Epidermal melanocyte (primary cell): ENCODE measurements at regions not wholly inside any gene's neighbourhood (a gene's known extent, or its start where the extent isn't known, plus 50 kb on each side); places are given as distances from the start of the nearest gene placed in this dataset.
"Not testable (repeated sequence)": the region's sequence is repeated elsewhere in the genome, so short reads cannot be mapped to it uniquely, and the experiment has no call there.

ENCODE experiments used
- DNase-seq: peaks from one replicate; pipeline ENCODE4 v3.0.0; 2011; ENCODE audit warnings: low spot score; ENCODE audit not compliant: insufficient read length

DNA sequence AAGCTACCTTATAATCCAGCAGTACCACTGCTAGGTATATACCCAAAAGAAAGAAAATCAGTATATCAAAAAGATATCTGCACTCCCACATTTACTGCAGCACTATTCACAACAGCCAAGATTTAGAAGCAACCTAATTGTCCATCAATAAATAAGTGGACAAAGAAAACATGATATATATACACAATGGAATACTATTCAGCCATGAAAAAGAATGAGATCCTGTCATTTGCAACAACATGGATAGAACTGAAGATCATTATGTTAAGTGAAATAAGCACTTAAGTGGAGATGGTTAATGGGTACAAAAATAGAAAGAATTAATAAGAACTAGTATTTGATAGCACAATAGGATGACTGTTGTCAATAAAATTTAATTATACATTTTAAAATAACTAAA lies 90.7 kb upstream of the PKN2 start:
- no peak for DNase-seq

DNA sequence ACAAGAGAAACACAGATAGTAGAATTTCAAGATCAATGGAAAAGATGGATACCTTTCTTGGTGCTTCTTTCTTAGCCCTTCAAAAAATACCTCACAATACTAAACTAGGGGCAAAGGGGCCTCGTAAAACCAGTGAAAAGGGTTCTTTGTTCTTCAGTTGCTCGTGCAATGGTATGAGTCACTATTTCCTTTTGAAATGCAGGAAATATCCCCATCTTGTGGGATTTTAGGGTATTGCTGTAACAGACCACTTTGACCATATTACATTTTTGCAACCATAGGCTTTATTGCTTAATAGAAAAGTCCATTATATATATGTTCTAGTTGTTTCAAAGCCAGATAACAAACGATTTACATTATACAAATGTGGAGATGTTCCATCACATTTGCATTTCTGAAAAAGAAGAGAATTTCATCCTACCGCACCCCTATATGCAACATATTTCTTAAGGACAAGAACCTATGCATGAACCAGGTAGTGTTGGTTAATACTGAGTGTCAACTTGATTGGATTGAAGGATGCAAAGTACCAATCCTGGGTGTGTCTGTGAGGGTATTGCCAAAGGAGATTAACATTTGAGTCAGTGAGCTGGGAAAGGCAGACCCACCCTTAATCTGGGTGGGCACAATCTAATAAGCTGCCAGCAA lies 88.6 kb upstream of the PKN2 start:
- DNase-seq: no peak

DNA sequence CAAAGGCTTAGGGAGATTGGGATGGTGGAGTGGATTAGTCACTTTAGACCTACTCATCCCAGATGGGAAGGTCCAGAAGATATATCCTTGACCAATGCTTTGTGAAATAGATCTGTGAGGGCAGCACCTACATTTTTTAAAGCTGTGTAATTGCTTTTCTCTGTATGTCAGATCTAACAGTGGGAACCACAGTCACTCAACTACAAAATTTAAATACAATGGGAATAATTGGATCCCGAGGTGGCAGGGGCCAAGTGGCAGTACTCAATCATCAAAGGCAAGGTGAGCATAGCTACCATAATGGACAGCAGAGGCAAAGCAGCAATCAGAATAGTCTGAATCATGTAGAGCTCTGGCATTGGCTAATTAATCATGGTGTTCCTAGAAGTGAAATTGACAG lies 86.1 kb upstream of the PKN2 start:
- DNase-seq: not testable (repeated sequence)

DNA sequence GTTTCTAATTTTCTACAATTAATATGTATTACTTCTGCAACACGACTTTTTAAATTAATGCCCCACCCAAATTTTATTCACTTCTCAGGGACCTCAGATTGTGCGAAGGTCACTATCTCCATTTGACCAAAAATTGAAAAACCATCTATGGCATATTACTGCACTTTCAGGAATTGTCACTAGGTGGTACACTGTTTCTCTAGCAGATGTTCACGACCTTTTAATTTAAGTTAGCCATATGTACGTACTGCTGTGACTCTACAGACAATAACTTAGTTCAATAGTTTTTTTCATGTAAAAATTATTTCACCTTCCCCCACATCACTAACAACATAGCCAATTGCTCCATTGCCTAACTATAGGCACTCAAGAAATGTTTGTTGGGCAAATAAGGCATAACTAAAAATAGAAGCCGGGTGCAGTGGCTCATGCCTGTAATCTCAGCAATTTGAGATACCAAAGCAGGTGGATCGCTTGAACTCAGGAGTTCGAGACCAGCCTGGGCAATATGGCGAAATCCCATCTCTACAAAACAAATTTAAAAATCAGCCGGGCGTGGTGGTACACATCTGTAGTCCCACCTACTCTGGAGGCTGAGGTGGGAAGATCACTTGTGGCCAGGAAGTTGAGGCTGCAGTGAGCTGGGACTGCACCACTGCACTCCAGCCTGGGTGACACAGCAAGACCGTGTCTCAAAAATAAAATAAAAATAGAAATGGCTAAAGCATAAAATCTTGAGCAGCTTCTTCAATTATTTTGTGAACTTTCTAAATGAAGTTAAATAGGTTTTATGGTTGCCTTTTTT lies 75.7 kb upstream of the PKN2 start:
- no peak for DNase-seq

DNA sequence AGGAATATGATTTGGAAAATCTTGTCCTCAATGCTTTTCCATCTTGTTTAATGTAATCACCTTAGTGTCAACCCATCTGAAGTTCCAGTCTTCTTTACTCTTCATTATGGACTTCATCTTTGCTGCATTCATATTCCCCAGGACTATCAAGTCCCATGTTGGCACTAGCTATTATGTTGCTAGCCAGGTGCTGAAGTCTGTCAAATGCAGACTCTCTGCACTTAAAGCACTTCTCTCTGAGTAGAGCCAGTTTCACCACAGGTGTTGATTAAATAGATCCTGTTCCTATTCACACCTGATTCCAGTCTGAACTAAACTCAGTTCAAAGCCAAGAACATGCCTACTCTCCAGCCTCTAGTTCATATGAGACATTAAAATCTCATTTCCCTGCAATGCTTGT lies 75.0 kb upstream of the PKN2 start:
- DNase-seq: no peak

DNA sequence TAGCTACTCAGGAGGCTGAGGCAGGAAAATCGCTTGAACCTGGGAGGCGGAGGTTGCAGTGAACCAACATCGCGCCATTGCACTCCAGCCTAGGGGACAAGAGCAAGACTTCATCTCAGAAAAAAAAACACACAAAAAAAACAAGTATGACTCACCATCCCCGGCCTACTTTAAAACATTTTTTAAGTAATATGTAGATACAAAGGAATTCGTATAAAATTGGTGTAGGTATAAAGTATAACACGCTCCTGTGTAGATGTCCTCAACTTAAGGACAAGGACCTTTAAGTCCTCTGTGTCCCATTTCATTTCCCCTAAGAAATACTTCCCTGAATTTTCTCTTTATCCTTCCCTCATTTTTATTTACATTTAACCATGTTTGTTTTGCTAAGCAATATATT lies 73.4 kb upstream of the PKN2 start:
- no peak for DNase-seq

DNA sequence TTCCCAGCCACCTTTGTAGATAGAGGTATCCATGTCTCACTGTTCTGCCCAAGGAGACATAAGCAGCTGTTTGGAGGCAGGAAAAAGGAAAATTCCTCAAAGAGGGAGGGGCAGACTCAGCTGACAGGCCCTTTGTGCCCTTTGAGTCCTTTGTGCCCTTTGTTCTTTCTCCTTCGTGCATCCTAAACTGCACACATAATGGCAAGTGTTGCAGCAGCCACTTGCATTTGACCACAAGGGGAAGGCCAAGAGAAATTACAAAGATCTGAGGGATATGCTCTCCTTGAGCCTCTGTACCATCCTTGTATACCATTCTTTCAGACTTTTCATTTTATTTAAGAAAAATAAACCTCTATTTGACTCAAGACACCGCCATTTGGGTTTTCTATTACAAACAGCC lies 71.8 kb upstream of the PKN2 start:
- DNase-seq: no peak

DNA sequence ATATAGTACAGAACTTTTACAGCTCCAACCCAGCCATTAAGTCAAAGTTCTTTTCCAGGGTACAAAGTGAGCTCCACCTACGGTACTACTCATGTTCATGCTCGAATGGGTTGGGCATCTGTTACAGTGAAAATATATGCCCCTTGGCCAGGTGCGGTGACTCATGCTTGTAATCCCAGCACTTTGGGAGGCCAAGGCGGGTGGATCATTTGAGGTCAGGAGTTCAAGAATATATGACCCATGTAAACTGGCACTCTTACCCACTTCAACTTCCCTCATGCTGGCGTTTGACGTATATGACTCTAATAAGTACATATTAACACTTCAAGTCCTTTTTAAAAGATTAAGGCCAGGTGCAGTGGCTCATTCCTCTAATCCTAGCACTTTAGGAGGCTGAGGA lies 71.3 kb upstream of the PKN2 start:
- DNase-seq: no peak

DNA sequence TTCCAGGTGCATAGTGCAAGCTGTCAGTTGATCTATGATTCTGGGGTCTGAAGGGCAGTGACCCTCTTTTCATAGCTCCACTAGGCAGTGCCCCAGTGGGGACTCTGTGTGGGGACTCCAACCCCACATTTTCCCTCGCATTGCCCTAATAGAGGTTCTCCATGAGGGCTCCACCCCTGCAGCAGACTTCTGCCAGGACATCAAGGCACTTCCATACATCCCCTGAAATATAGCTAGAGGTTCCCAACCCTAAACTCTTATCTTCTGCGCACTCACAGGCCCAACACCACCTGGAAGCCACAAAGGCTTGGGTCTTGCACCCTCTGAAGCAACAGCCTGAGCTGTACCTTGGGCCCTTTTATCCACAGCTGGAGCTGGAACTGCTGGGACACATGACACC lies 65.7 kb upstream of the PKN2 start:
- no peak for DNase-seq

DNA sequence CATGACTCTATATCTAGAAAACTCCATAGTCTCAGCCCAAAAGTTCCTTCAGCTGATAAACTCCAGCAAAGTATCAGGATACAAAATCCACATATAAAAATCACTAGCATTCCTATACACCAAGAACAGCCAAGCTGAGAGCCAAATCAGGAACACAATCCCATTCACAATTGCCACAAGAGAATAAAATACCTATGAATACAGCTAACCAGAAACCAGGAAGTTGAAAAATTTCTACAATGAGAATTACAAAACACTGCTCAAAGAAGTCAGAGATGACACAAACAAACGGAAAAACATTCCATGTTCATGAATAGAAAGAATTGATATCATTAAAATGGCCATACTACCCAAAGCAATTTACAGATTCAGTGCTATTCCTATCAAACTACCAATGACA lies 61.0 kb upstream of the PKN2 start:
- DNase-seq: not testable (repeated sequence)
